BLaER1 treated with 17β-estradiol and CSF1 and Interleukin-3, amounts not matched to agents 10 nM and 100 nM (cell line): ENCODE measurements at regions not wholly inside any gene's neighbourhood (a gene's known extent, or its start where the extent isn't known, plus 50 kb on each side); places are given as distances from the start of the nearest gene placed in this dataset.

ENCODE experiments used
- H3K27ac ChIP-seq, 11 experiments: shearing (Covaris generic); formaldehyde crosslinking; 2 replicates each; pipeline ENCODE4 v1.8.1; 2022
- H3K27me3 ChIP-seq, 11 experiments: shearing (Covaris generic); formaldehyde crosslinking; 2 replicates each; pipeline ENCODE4 v1.8.1; 2022
- H3K36me3 ChIP-seq, 11 experiments: shearing (Covaris generic); formaldehyde crosslinking; 2 replicates each; pipeline ENCODE4 v1.8.1; 2022
- H3K4me1 ChIP-seq, 10 experiments: shearing (Covaris generic); formaldehyde crosslinking; 2 replicates each; pipeline ENCODE4 v1.8.1; 2022
- H3K4me2 ChIP-seq, 11 experiments: shearing (Covaris generic); formaldehyde crosslinking; 2 replicates each; pipeline ENCODE4 v1.8.1; 2022
- H3K4me3 ChIP-seq, 10 experiments: shearing (Covaris generic); formaldehyde crosslinking; 2 replicates each; pipeline ENCODE4 v1.8.1; 2022
- H3K9ac ChIP-seq, 11 experiments: shearing (Covaris generic); formaldehyde crosslinking; 2 replicates each; pipeline ENCODE4 v1.8.1; 2022
- H3K9me3 ChIP-seq, 11 experiments: shearing (Covaris generic); formaldehyde crosslinking; replicated peaks in 1 of 11; 2 replicates each; pipeline ENCODE4 v1.8.1; 2022
- H4K20me1 ChIP-seq, 11 experiments: shearing (Covaris generic); formaldehyde crosslinking; 2 replicates each; pipeline ENCODE4 v1.8.1; 2022
- Cebpa-rat ChIP-seq, 11 experiments: shearing (Covaris generic); IDR thresholded peaks; 2 replicates each; pipeline ENCODE4 v1.8.1; 2022

- H4K20me1 ChIP-seq = no peaks in the 10 kb centered on the region
- H3K9me3 ChIP-seq = no peaks in the 10 kb centered on the region
- H3K36me3 ChIP-seq = no peaks in the 10 kb centered on the region
- TF ChIP-seq Cebpa-rat (IDR thresholded peaks at IDR 0.05) = no peak
- peaks cover 0 to 13% (median 8%) of the 10 kb centered on the region in 10 experiments; a peak in 15 of 20 replicates for H3K4me1 ChIP-seq
- no peak overlapping the region for H3K9ac ChIP-seq
- no peaks in the 10 kb centered on the region for H3K27me3 ChIP-seq
- H3K4me3 ChIP-seq = no peak overlapping the region
- H3K4me2 ChIP-seq = no peak overlapping the region
- no peak overlapping the region for H3K27ac ChIP-seq
These were observed 349.7 kb upstream of the ESRRG start for GRCh38 chr1:217072926-217073325.

GRCh38 chr1:217067642-217068041 is 344.4 kb upstream of the ESRRG start:
- TF ChIP-seq Cebpa-rat (IDR thresholded peaks at IDR 0.05) = no peak
- no peaks in the 10 kb centered on the region for H3K9me3 ChIP-seq
- no peak overlapping the region for H3K27ac ChIP-seq

GRCh38 chr1:217066794-217067193 is 343.6 kb upstream of the ESRRG start:
- Histone ChIP-seq H3K27me3 (no peaks in the 10 kb centered on the region), H3K4me2 (no peak overlapping the region), H3K4me1 (peaks cover 0 to 14% (median 8%) of the 10 kb centered on the region in 10 experiments; a peak in 15 of 20 replicates), H3K36me3 (no peaks in the 10 kb centered on the region), H4K20me1 (no peaks in the 10 kb centered on the region), H3K4me3 (no peak overlapping the region), H3K27ac (no peak overlapping the region), H3K9me3 (no peaks in the 10 kb centered on the region), H3K9ac (no peak overlapping the region)
- TF ChIP-seq Cebpa-rat (IDR thresholded peaks at IDR 0.05) = no peak

More at GRCh38 chr1:217067642-217068041, 344.4 kb upstream of the ESRRG start:
- Histone ChIP-seq H3K27me3 (no peaks in the 10 kb centered on the region), H4K20me1 (no peaks in the 10 kb centered on the region), H3K4me2 (0 out of 22 replicates have a peak overlapping the region, but pooled peaks of 1 of the 11 experiments have one; percentile 2), H3K9ac (no peak overlapping the region), H3K4me1 (peaks cover 0 to 14% (median 8%) of the 10 kb centered on the region in 10 experiments; a peak in 15 of 20 replicates), H3K36me3 (no peaks in the 10 kb centered on the region), H3K4me3 (no peak overlapping the region)

GRCh38 chr1:217063172-217063908 is 340.1 kb upstream of the ESRRG start:
- H4K20me1 ChIP-seq = no peaks in the 10 kb centered on the region

GRCh38 chr1:217062586-217062985 is 339.4 kb upstream of the ESRRG start:
- Histone ChIP-seq H3K9me3 (no peaks in the 10 kb centered on the region), H3K9ac (no peak overlapping the region), H3K4me2 (no peak overlapping the region), H3K4me1 (no peaks in the 10 kb centered on the region), H3K4me3 (no peak overlapping the region), H4K20me1 (no peaks in the 10 kb centered on the region), H3K27ac (no peak overlapping the region), H3K27me3 (no peaks in the 10 kb centered on the region), H3K36me3 (no peaks in the 10 kb centered on the region)
- no peak for TF ChIP-seq Cebpa-rat (IDR thresholded peaks at IDR 0.05)

More at GRCh38 chr1:217063172-217063908, 340.1 kb upstream of the ESRRG start:
- no peak for TF ChIP-seq Cebpa-rat (IDR thresholded peaks at IDR 0.05)
- Histone ChIP-seq H3K4me1 (0 out of 20 replicates have a peak, but pooled peaks cover 0 to 4% (median 0%) of the 10 kb centered on the region in 10 experiments), H3K27ac (no peak overlapping the region), H3K27me3 (no peaks in the 10 kb centered on the region), H3K9ac (no peak overlapping the region), H3K36me3 (no peaks in the 10 kb centered on the region), H3K4me2 (no peak overlapping the region), H3K4me3 (no peak overlapping the region), H3K9me3 (no peaks in the 10 kb centered on the region)

- no peak overlapping the region for H3K27ac ChIP-seq
- TF ChIP-seq Cebpa-rat (IDR thresholded peaks at IDR 0.05) = no peak
These were observed 336.2 kb upstream of the ESRRG start for GRCh38 chr1:217059401-217059800.

GRCh38 chr1:217053676-217054075 is 330.4 kb upstream of the ESRRG start:
- Histone ChIP-seq H3K4me3 (no peak overlapping the region), H3K9me3 (no peaks in the 10 kb centered on the region), H3K4me2 (no peak overlapping the region), H3K4me1 (no peaks in the 10 kb centered on the region), H3K27ac (no peak overlapping the region), H3K27me3 (no peaks in the 10 kb centered on the region), H3K36me3 (no peaks in the 10 kb centered on the region), H3K9ac (no peak overlapping the region), H4K20me1 (no peaks in the 10 kb centered on the region)
- no peak for TF ChIP-seq Cebpa-rat (IDR thresholded peaks at IDR 0.05)

More at GRCh38 chr1:217059401-217059800, 336.2 kb upstream of the ESRRG start:
- H3K4me1 ChIP-seq = no peaks in the 10 kb centered on the region
- no peaks in the 10 kb centered on the region for H4K20me1 ChIP-seq
- no peak overlapping the region for H3K4me2 ChIP-seq
- no peaks in the 10 kb centered on the region for H3K9me3 ChIP-seq
- no peak overlapping the region for H3K4me3 ChIP-seq
- no peaks in the 10 kb centered on the region for H3K27me3 ChIP-seq
- no peaks in the 10 kb centered on the region for H3K36me3 ChIP-seq
- no peak overlapping the region for H3K9ac ChIP-seq

GRCh38 chr1:217052626-217053025 is 329.4 kb upstream of the ESRRG start:
- Histone ChIP-seq H4K20me1 (no peaks in the 10 kb centered on the region), H3K27me3 (no peaks in the 10 kb centered on the region), H3K4me2 (no peak overlapping the region), H3K4me3 (no peak overlapping the region), H3K27ac (no peak overlapping the region), H3K4me1 (no peaks in the 10 kb centered on the region), H3K36me3 (no peaks in the 10 kb centered on the region), H3K9ac (no peak overlapping the region), H3K9me3 (no peaks in the 10 kb centered on the region)
- no peak for TF ChIP-seq Cebpa-rat (IDR thresholded peaks at IDR 0.05)

GRCh38 chr1:217052196-217052595 is 329.0 kb upstream of the ESRRG start:
- no peak overlapping the region for H3K4me2 ChIP-seq
- TF ChIP-seq Cebpa-rat (IDR thresholded peaks at IDR 0.05) = no peak
- no peak overlapping the region for H3K27ac ChIP-seq
- no peaks in the 10 kb centered on the region for H3K9me3 ChIP-seq
- no peak overlapping the region for H3K4me3 ChIP-seq
- no peaks in the 10 kb centered on the region for H3K36me3 ChIP-seq
- no peak overlapping the region for H3K9ac ChIP-seq
- H3K27me3 ChIP-seq = no peaks in the 10 kb centered on the region
- H3K4me1 ChIP-seq = no peaks in the 10 kb centered on the region
- H4K20me1 ChIP-seq = no peaks in the 10 kb centered on the region

GRCh38 chr1:217049721-217050120 is 326.5 kb upstream of the ESRRG start:
- H3K4me1 ChIP-seq = no peaks in the 10 kb centered on the region; a peak in 1 of 20 replicates
- H3K4me3 ChIP-seq = no peak overlapping the region
- H4K20me1 ChIP-seq = no peaks in the 10 kb centered on the region
- H3K4me2 ChIP-seq = no peak overlapping the region
- no peaks in the 10 kb centered on the region for H3K27me3 ChIP-seq
- no peak overlapping the region for H3K27ac ChIP-seq
- no peaks in the 10 kb centered on the region for H3K36me3 ChIP-seq
- H3K9me3 ChIP-seq = no peaks in the 10 kb centered on the region
- no peak overlapping the region for H3K9ac ChIP-seq
- no peak for TF ChIP-seq Cebpa-rat (IDR thresholded peaks at IDR 0.05)
